Astrocyte of the cerebellum (primary cell): ENCODE measurements at regions not wholly inside any gene's neighbourhood (a gene's known extent, or its start where the extent isn't known, plus 50 kb on each side); places are given as distances from the start of the nearest gene placed in this dataset.

Experiments used
- DNase-seq: peaks from one replicate; pipeline ENCODE4 v3.0.0-alpha.2; 2011; ENCODE audit warnings: low read depth
- H3K4me3 ChIP-seq: 2 replicates; pipeline ENCODE4 v1.5.1; 2011; ENCODE audit warnings: mild to moderate bottlenecking, low read depth, low read length, moderate library complexity
- CTCF ChIP-seq: IDR thresholded peaks from 2 replicates; pipeline ENCODE4 v1.5.1; 2012; ENCODE audit warnings: low read length, low read depth, moderate library complexity, mild to moderate bottlenecking; ENCODE audit errors: missing control alignments
- in situ Hi-C: cut with HindIII; loops from 2 replicates; pipeline ENCODE4 v1.10.0; 2017; ENCODE audit warnings: low sequenced_read_pairs

- TF ChIP-seq CTCF = no peak
- in situ Hi-C loops = no loop called here
- peak overlapping the region; percentile 13 for H3K4me3 ChIP-seq
- no peak for DNase-seq
These were observed 79.0 kb downstream of the NR2F2 start for GRCh38 chr15:96409215-96410138.

DNA sequence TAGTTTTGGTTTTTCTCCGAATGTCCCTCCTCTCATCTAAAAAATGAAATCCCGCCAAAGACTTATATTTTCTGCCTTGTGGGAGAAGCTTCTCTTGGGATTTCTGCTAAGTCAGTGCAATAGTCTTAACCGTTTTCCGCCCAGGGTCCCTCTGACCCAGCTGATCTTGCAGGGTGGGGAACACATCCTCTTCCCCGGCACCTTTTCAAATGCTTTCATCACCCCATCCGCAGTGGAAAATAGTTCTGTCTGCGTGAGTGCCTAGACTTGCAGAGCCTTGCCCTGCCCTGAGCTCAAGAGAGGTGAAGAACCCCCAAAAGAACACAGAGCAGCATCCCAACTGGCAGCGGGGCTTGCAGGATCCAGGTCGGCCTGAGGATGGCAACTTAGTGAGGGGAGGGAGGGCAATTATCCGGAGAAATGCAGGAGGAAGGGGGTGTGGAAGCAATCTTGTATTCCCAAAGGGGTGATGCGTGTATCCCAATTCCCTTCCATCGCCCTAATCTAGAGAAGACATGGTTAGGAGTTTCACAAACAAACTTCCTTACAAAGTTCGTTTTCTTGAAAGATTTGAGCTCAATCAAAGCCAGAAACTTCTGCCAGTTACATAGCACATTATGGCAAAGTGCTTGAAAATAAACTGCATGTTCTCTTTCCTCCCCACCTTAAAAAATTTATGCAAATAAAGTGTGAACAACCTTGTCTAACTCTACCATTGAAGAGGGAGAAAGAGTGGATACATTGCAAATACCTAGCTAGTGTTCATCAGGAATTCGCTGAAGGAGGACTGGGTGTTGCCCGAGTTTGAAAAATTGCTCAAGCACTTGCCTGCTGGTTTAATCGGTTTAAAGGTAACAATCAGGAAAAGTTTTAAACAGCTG, 79.9 kb downstream of the NR2F2 start:
- no peak overlapping the region for H3K4me3 ChIP-seq
- in situ Hi-C loops = no loop called here
- DNase-seq = no peak
- no peak for TF ChIP-seq CTCF

DNA sequence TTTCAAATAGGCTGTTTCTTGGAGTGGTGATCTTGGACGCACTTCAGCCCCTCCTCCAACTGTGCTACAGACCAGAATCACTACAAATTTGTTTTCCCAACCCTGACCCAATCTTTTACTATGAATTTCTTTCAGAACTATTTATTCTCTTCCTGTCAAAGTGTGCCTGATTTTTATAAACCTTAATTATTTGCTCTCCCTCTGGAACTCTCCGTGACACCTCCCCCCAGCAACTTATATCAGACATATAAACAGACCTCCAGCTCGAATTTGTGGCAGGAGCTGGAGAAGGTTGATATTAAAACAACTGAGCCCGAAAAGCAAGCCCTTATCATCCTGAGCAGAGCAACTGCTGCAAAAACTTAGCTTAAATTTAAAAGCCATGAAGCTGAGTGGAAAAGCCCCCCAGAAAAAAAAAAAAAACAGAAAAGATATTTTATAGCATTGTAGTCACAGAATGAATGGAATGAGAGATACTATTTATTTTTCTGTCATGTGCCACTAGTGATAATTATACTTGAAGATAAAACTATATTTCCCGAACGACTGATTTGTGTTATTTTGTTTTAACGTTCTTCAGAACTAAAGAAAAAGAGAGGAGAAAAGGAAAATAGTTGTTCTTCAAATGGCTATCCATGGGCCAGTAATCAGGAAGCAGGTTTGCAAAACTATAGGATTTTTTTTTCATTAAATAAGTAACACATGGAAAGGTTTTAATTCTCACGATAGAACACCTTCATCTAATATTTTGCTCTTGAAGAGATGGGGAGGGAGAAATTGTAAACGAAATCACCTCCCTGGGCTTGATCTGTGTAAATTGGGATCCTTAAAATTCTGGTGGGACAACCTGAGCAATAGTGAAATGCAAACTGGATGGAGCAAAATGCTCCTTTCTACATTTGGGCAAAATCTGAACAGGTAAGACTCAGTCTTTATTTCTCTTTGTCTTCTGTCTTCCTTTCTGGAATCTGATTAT, 80.8 kb downstream of the NR2F2 start:
- DNase-seq = no peak
- H3K4me3 ChIP-seq = no peak overlapping the region
- no peak for TF ChIP-seq CTCF
- in situ Hi-C loops = no loop called here

GRCh38 chr15:96412045-96412905, 81.8 kb downstream of the NR2F2 start:
- in situ Hi-C loops = no loop called here
- DNase-seq = no peak
- H3K4me3 ChIP-seq = no peak overlapping the region
- TF ChIP-seq CTCF = no peak

DNA sequence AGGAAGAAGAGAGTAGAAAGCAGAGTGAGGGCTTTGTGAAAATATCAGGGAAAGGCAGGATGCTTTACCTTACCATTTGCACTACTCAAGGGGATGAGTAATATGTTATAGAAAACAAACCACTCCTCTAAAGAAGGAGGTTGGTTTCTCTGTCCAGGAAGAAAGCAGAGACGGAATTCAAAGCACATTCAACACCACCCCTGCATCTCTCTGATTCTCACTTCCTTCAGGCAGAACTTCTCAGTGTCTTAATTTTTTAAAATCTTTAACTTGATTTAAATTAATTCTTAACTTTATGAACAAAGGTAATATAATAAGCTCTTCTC, 82.4 kb downstream of the NR2F2 start:
- TF ChIP-seq CTCF = no peak
- H3K4me3 ChIP-seq = no peak overlapping the region
- in situ Hi-C loops = no loop called here
- no peak for DNase-seq
